Body of pancreas (tissue), 4 donors: ENCODE measurements at regions not wholly inside any gene's neighbourhood (a gene's known extent, or its start where the extent isn't known, plus 50 kb on each side); places are given as distances from the start of the nearest gene placed in this dataset.
"Not testable (repeated sequence)": the region's sequence is repeated elsewhere in the genome, so short reads cannot be mapped to it uniquely, and the experiment has no call there.

Experiments
- ATAC-seq: fragments of 150-250 bp; one replicate; pipeline ENCODE4 v1.9.1; 2016
- DNase-seq, 4 donors: peaks; one replicate each; pipeline ENCODE4 v3.0.0-alpha.2; 2019
- H3K27ac ChIP-seq, 4 donors: fragments of 200-600 bp; sonication (generic); 1 replicate in 3 of 4; 2 replicates in 1 of 4; pipeline versions ENCODE4 v1.5.1 to v1.6.1; 2016 to 2019; ENCODE audit warnings: mild to moderate bottlenecking in 1 of 4, mixed read lengths in 1 of 4, moderate library complexity in 1 of 4
- H3K27me3 ChIP-seq, 2 donors: fragments of 200-600 bp; sonication (generic); one replicate each; pipeline ENCODE4 v1.6.0; 2016; ENCODE audit warnings: mild to moderate bottlenecking in 1 of 2
- H3K36me3 ChIP-seq, 2 donors: fragments of 200-600 bp; sonication (generic); replicated peaks in 1 of 2; 2 replicates each; pipeline ENCODE4 v1.5.1; 2016; ENCODE audit warnings: low read depth in 2 of 2; ENCODE audit not compliant: insufficient read depth in 1 of 2
- H3K4me1 ChIP-seq: fragments of 200-600 bp; sonication (generic); one replicate; pipeline ENCODE4 v1.6.0; 2016
- H3K4me3 ChIP-seq, 2 donors: fragments of 200-600 bp; sonication (generic); 1 replicate in 1 of 2; 2 replicates in 1 of 2; pipeline ENCODE4 v1.5.1; 2016 to 2019
- H3K9me3 ChIP-seq, 3 donors: fragments of 200-600 bp; sonication (generic); 1 replicate in 2 of 3; 2 replicates in 1 of 3; pipeline ENCODE4 v1.5.1; 2016
- CTCF ChIP-seq, 7 experiments: fragments of 450-650 bp in 4 of 7; fragments of 200-600 bp in 3 of 7; sonication (generic) in 3 of 7; IDR thresholded peaks; one replicate each; pipeline ENCODE4 v1.5.1; 2016 to 2019; ENCODE audit warnings: antibody characterized with exemption in 7 of 7
- POLR2A ChIP-seq, 3 donors: fragments of 450-650 bp; IDR thresholded peaks; one replicate each; pipeline ENCODE4 v1.6.1; 2016; ENCODE audit warnings: antibody characterized with exemption in 3 of 3, mild to moderate bottlenecking in 2 of 3
- WGBS, 2 donors: methylation state at CpG; one replicate each; pipeline ENCODE4 v1.1.5; 2017; 5-methylcytosine and 5-hydroxymethylcytosine counted together
- intact Hi-C: fragments of 100-400 bp; cut with DNase I; formaldehyde crosslinking; loops from one replicate; pipeline ENCODE4 v1.15.1; 2023

GRCh38 chr12:124217508-124218242 lies 77.2 kb upstream of the RFLNA start:
- Histone ChIP-seq H3K36me3 (no peaks in the 10 kb centered on the region), H3K27ac (no peak overlapping the region), H3K9me3 (no peaks in the 10 kb centered on the region), H3K4me3 (no peak overlapping the region), H3K4me1 (peaks cover 3% of the 10 kb centered on the region), H3K27me3 (no peaks in the 10 kb centered on the region)
- DNase-seq = no peak
- TF ChIP-seq POLR2A (IDR thresholded peaks at IDR 0.05) = no peak
- no peak for TF ChIP-seq CTCF (IDR thresholded peaks at IDR 0.05)
- 27 to 31% methylated on average over 22 of the region's 22 CpGs for WGBS, 2 donors
- no peak for ATAC-seq
- intact Hi-C loops = no loop called here

GRCh38 chr12:124218243-124218560 lies 76.7 kb upstream of the RFLNA start:
- no peaks in the 10 kb centered on the region for H3K27me3 ChIP-seq
- intact Hi-C loops = no loop called here
- no peaks in the 10 kb centered on the region for H3K9me3 ChIP-seq
- 67 to 85% methylated on average over 1 of the region's 1 CpG for WGBS, 2 donors
- TF ChIP-seq CTCF (IDR thresholded peaks at IDR 0.05) (no peak), POLR2A (IDR thresholded peaks at IDR 0.05) (no peak)
- no peaks in the 10 kb centered on the region for H3K36me3 ChIP-seq
- H3K4me3 ChIP-seq = no peak overlapping the region
- H3K27ac ChIP-seq = no peak overlapping the region
- ATAC-seq (no peak), DNase-seq (no peak)
- H3K4me1 ChIP-seq = peaks cover 3% of the 10 kb centered on the region

GRCh38 chr12:124218650-124219049 lies 76.2 kb upstream of the RFLNA start:
- H3K4me3 ChIP-seq, DNase-seq, H3K4me1 ChIP-seq, H3K27ac ChIP-seq, intact Hi-C loops, H3K36me3 ChIP-seq, H3K9me3 ChIP-seq, ATAC-seq, H3K27me3 ChIP-seq: not testable (repeated sequence)
- WGBS, 2 donors = 91 to 97% methylated on average over 3 of the region's 3 CpGs

- WGBS, 2 donors = 61 to 63% methylated on average over 14 of the region's 14 CpGs
- no peak for DNase-seq
- Histone ChIP-seq H3K4me1 (peaks cover 3% of the 10 kb centered on the region), H3K27ac (no peak overlapping the region), H3K9me3 (no peaks in the 10 kb centered on the region), H3K4me3 (no peak overlapping the region), H3K27me3 (no peaks in the 10 kb centered on the region), H3K36me3 (no peaks in the 10 kb centered on the region)
- intact Hi-C loops = no loop called here
- TF ChIP-seq CTCF (IDR thresholded peaks at IDR 0.05) (no peak), POLR2A (IDR thresholded peaks at IDR 0.05) (no peak)
- no peak for ATAC-seq
Observed at GRCh38 chr12:124222368-124223245, 72.3 kb upstream of the RFLNA start.

- H3K9me3 ChIP-seq, H3K27me3 ChIP-seq, H3K4me1 ChIP-seq, ATAC-seq, H3K36me3 ChIP-seq, H3K27ac ChIP-seq, DNase-seq, intact Hi-C loops, H3K4me3 ChIP-seq: not testable (repeated sequence)
- 87 to 90% methylated on average over 12 of the region's 12 CpGs for WGBS, 2 donors
Observed at GRCh38 chr12:124223733-124224138, 71.2 kb upstream of the RFLNA start.
